ENCODE measurements at regions not wholly inside any gene's neighbourhood (a gene's known extent, or its start where the extent isn't known, plus 50 kb on each side); places are given as distances from the start of the nearest gene placed in this dataset.

GRCh38 chr18:25813110-25813509 is 277.3 kb downstream of the SS18 start:
- DNase-seq (no peak), ATAC-seq (ENCODE audit: low FRiP score) (no peak)
- Histone ChIP-seq H3K27me3 (ENCODE audit: control insufficient read depth in 1 of 2, insufficient read depth in 2 of 2, low read length in 1 of 2) (no peaks in the 10 kb centered on the region), H3K36me3 (ENCODE audit: control insufficient read depth in 1 of 2, insufficient read depth in 2 of 2, low read length in 1 of 2) (no peaks in the 10 kb centered on the region), H3K4me1 (ENCODE audit: control insufficient read depth in 1 of 2, insufficient read depth in 2 of 2, low read length in 2 of 2) (no peaks in the 10 kb centered on the region), H3K4me3 (ENCODE audit: low read length in 2 of 2) (no peak overlapping the region), H3K9me3 (ENCODE audit: control insufficient read depth, low read length) (no peaks in the 10 kb centered on the region), H3K27ac (ENCODE audit: low read depth in 1 of 2, low read length in 2 of 2) (no peak overlapping the region)
- WGBS, 2 donors = 55 to 66% methylated on average over 5 of the region's 5 CpGs
- intact Hi-C loops (cut with DNase I) = no loop called here

GRCh38 chr18:25810736-25811135 is 279.7 kb downstream of the SS18 start:
- no peak for ATAC-seq (ENCODE audit: low FRiP score)
- intact Hi-C loops (cut with DNase I) = no loop called here

DNA sequence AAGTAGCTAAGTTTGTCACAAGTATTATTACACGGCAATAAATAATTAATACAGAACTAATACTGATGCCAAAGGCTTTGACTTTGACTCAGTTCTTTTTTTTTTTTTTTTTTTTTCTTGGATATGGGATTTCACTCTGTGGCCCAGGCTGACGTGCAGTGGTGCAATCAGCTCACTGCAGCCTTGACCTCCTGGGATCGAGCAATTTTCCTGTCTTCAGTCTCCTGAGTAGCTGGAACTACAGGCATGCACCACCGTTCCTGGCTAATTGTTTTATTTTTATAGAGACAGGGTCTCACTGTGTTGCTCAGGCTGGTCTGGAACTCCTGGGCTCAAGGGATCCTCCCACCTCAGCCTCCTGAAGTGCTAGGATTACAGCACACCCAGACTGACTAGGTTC is 284.5 kb downstream of the SS18 start:
- Histone ChIP-seq H3K9me3 (ENCODE audit: control insufficient read depth, low read length) (peaks cover 2% of the 10 kb centered on the region), H3K4me1 (ENCODE audit: control insufficient read depth in 1 of 2, insufficient read depth in 2 of 2, low read length in 2 of 2) (no peaks in the 10 kb centered on the region), H3K27me3 (ENCODE audit: control insufficient read depth in 1 of 2, insufficient read depth in 2 of 2, low read length in 1 of 2) (peaks cover 0 to 2% of the 10 kb centered on the region in 2 donors), H3K4me3 (ENCODE audit: low read length in 2 of 2) (no peak overlapping the region), H3K36me3 (ENCODE audit: control insufficient read depth in 1 of 2, insufficient read depth in 2 of 2, low read length in 1 of 2) (no peaks in the 10 kb centered on the region), H3K27ac (ENCODE audit: low read depth in 1 of 2, low read length in 2 of 2) (no peak overlapping the region)
- 65 to 71% methylated on average over 4 of the region's 4 CpGs for WGBS, 2 donors
- peak; percentile 60 for ATAC-seq (ENCODE audit: low FRiP score)
- intact Hi-C loops (cut with DNase I) = no loop called here
- no peak for DNase-seq

More at GRCh38 chr18:25810736-25811135, 279.7 kb downstream of the SS18 start:
- no peaks in the 10 kb centered on the region for H3K9me3 ChIP-seq (ENCODE audit: control insufficient read depth, low read length)
- WGBS, 2 donors = 86 to 90% methylated on average over 3 of the region's 3 CpGs
- H3K4me1 ChIP-seq (ENCODE audit: control insufficient read depth in 1 of 2, insufficient read depth in 2 of 2, low read length in 2 of 2) = no peaks in the 10 kb centered on the region
- no peak for DNase-seq
- H3K36me3 ChIP-seq (ENCODE audit: control insufficient read depth in 1 of 2, insufficient read depth in 2 of 2, low read length in 1 of 2) = no peaks in the 10 kb centered on the region
- H3K27ac ChIP-seq (ENCODE audit: low read depth in 1 of 2, low read length in 2 of 2) = no peak overlapping the region
- no peaks in the 10 kb centered on the region for H3K27me3 ChIP-seq (ENCODE audit: control insufficient read depth in 1 of 2, insufficient read depth in 2 of 2, low read length in 1 of 2)
- no peak overlapping the region for H3K4me3 ChIP-seq (ENCODE audit: low read length in 2 of 2)

DNA sequence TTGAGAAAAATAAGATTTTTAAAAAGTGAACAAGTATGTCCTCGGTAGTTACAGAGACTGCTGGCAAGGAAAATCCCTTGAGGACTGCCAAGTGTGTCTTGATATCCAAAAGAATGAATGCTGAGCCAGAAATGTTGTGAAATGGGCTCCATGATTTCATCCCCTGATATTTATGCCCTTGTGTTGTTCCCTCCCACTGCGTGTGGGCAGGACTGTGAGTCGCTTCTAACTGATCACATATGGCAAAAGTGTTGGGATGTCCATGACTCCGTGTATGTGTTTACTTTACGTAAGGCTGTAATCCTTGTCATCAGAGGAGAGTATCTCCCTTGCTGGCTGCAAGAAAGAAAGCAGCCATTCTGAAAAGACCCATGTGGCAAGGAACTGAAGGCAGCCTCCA is 285.1 kb downstream of the SS18 start:
- intact Hi-C loops (cut with DNase I) = no loop called here
- DNase-seq (no peak), ATAC-seq (ENCODE audit: low FRiP score) (peak; percentile 75)
- H3K4me1 ChIP-seq (ENCODE audit: control insufficient read depth in 1 of 2, insufficient read depth in 2 of 2, low read length in 2 of 2) = no peaks in the 10 kb centered on the region
- H3K27me3 ChIP-seq (ENCODE audit: control insufficient read depth in 1 of 2, insufficient read depth in 2 of 2, low read length in 1 of 2) = peaks cover 0 to 2% of the 10 kb centered on the region in 2 donors
- 34 to 39% methylated on average over 5 of the region's 5 CpGs for WGBS, 2 donors
- peaks cover 2% of the 10 kb centered on the region for H3K9me3 ChIP-seq (ENCODE audit: control insufficient read depth, low read length)
- no peaks in the 10 kb centered on the region for H3K36me3 ChIP-seq (ENCODE audit: control insufficient read depth in 1 of 2, insufficient read depth in 2 of 2, low read length in 1 of 2)
- no peak overlapping the region for H3K4me3 ChIP-seq (ENCODE audit: low read length in 2 of 2)
- H3K27ac ChIP-seq (ENCODE audit: low read depth in 1 of 2, low read length in 2 of 2) = no peak overlapping the region

DNA sequence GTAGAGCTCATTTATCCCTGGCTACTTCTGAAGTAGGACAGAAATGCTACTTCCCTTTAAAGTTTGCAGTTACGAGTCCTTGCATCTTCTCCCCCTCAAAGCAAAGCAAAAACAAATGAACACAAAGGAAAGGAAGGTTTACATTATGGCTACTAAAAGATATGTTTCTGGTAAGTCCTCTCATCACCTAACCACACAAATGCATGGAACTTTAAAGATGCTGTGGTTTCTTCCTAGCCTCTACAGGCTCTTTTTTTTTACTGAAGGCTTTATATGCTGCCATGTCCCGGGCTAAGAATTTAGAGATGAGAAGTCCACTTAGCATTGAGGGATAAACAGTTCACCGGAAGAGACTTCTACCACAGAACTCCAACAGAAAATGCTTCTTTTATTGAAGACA is 291.2 kb downstream of the SS18 start:
- ATAC-seq (ENCODE audit: low FRiP score) = no peak

DNA sequence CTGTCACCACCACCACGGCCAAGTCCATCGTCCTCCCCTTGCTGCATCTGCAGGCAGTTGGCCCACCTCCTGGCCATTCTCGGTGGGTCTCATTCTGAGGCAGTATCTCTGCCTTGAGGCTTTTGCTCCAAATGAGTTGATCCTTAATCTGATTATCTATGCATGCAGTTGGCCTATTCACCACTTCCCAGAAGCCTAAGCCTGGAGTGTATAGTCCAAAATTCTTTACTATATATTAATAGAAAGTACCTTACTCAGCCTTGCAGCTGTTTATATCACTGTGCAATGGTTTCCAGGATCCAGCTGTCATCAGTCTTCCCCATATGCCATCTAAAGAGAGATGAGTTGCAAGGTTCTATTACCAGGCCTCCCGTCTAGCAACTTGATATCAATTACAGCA is 292.4 kb downstream of the SS18 start:
- H3K27ac ChIP-seq (ENCODE audit: low read depth in 1 of 2, low read length in 2 of 2) = no peak overlapping the region
- no peaks in the 10 kb centered on the region for H3K27me3 ChIP-seq (ENCODE audit: control insufficient read depth in 1 of 2, insufficient read depth in 2 of 2, low read length in 1 of 2)
- no peaks in the 10 kb centered on the region for H3K4me1 ChIP-seq (ENCODE audit: control insufficient read depth in 1 of 2, insufficient read depth in 2 of 2, low read length in 2 of 2)
- H3K36me3 ChIP-seq (ENCODE audit: control insufficient read depth in 1 of 2, insufficient read depth in 2 of 2, low read length in 1 of 2) = no peaks in the 10 kb centered on the region
- 77 to 80% methylated on average over 4 of the region's 4 CpGs for WGBS, 2 donors
- DNase-seq (no peak), ATAC-seq (ENCODE audit: low FRiP score) (no peak)
- intact Hi-C loops (cut with DNase I) = no loop called here
- no peaks in the 10 kb centered on the region for H3K9me3 ChIP-seq (ENCODE audit: control insufficient read depth, low read length)
- H3K4me3 ChIP-seq (ENCODE audit: low read length in 2 of 2) = no peak overlapping the region

More for the DNA sequence above, 291.2 kb downstream of the SS18 start:
- intact Hi-C loops (cut with DNase I) = no loop called here
- H3K4me3 ChIP-seq (ENCODE audit: low read length in 2 of 2) = no peak overlapping the region
- 87 to 90% methylated on average over 3 of the region's 3 CpGs for WGBS, 2 donors
- DNase-seq = no peak
- peaks cover 0 to 2% of the 10 kb centered on the region in 2 donors for H3K27me3 ChIP-seq (ENCODE audit: control insufficient read depth in 1 of 2, insufficient read depth in 2 of 2, low read length in 1 of 2)
- no peak overlapping the region for H3K27ac ChIP-seq (ENCODE audit: low read depth in 1 of 2, low read length in 2 of 2)
- peaks cover 2% of the 10 kb centered on the region for H3K9me3 ChIP-seq (ENCODE audit: control insufficient read depth, low read length)
- no peaks in the 10 kb centered on the region for H3K36me3 ChIP-seq (ENCODE audit: control insufficient read depth in 1 of 2, insufficient read depth in 2 of 2, low read length in 1 of 2)
- no peaks in the 10 kb centered on the region for H3K4me1 ChIP-seq (ENCODE audit: control insufficient read depth in 1 of 2, insufficient read depth in 2 of 2, low read length in 2 of 2)

GRCh38 chr18:25795213-25795612 is 295.2 kb downstream of the SS18 start:
- WGBS, 2 donors = 20 to 36% methylated on average over 10 of the region's 10 CpGs
- Histone ChIP-seq H3K36me3 (ENCODE audit: control insufficient read depth in 1 of 2, insufficient read depth in 2 of 2, low read length in 1 of 2) (no peaks in the 10 kb centered on the region), H3K9me3 (ENCODE audit: control insufficient read depth, low read length) (no peaks in the 10 kb centered on the region), H3K4me1 (ENCODE audit: control insufficient read depth in 1 of 2, insufficient read depth in 2 of 2, low read length in 2 of 2) (no peaks in the 10 kb centered on the region), H3K27me3 (ENCODE audit: control insufficient read depth in 1 of 2, insufficient read depth in 2 of 2, low read length in 1 of 2) (no peaks in the 10 kb centered on the region), H3K27ac (ENCODE audit: low read depth in 1 of 2, low read length in 2 of 2) (no peak overlapping the region), H3K4me3 (ENCODE audit: low read length in 2 of 2) (no peak overlapping the region)
- DNase-seq = no peak
- ATAC-seq (ENCODE audit: low FRiP score) = peak; percentile 38
- intact Hi-C loops (cut with DNase I) = no loop called here

DNA sequence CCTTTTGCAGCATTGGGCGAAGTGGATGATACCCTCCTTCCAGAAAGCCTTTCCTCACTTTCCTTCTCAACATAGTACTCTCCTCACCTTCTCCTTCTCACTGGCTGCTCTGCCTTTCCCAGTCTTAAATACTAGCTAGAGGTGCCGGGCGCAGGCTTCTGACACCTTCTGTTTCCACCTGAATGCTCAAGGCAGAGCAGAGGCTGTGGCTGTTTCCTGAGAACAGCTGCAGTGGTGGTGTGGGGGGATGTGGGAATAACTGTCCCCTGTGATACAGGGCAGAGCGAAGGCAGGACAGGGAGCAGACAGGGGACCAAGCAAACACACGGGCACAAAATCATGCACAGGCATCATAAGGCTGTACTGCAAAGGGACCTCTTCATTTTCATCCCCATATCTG is 303.1 kb downstream of the SS18 start:
- H3K4me3 ChIP-seq (ENCODE audit: low read length in 2 of 2) = no peak overlapping the region
- no peak overlapping the region for H3K27ac ChIP-seq (ENCODE audit: low read depth in 1 of 2, low read length in 2 of 2)
- ATAC-seq (ENCODE audit: low FRiP score) (no peak), DNase-seq (no peak)
- no peaks in the 10 kb centered on the region for H3K27me3 ChIP-seq (ENCODE audit: control insufficient read depth in 1 of 2, insufficient read depth in 2 of 2, low read length in 1 of 2)
- no peaks in the 10 kb centered on the region for H3K9me3 ChIP-seq (ENCODE audit: control insufficient read depth, low read length)
- H3K36me3 ChIP-seq (ENCODE audit: control insufficient read depth in 1 of 2, insufficient read depth in 2 of 2, low read length in 1 of 2) = no peaks in the 10 kb centered on the region
- intact Hi-C loops (cut with DNase I) = no loop called here
- WGBS, 2 donors = 82 to 86% methylated on average over 5 of the region's 5 CpGs
- H3K4me1 ChIP-seq (ENCODE audit: control insufficient read depth in 1 of 2, insufficient read depth in 2 of 2, low read length in 2 of 2) = no peaks in the 10 kb centered on the region

GRCh38 chr18:25786758-25787157 is 303.7 kb downstream of the SS18 start:
- 67 to 88% methylated on average over 2 of the region's 2 CpGs for WGBS, 2 donors
- intact Hi-C loops (cut with DNase I) = no loop called here
- Histone ChIP-seq H3K9me3 (ENCODE audit: control insufficient read depth, low read length) (no peaks in the 10 kb centered on the region), H3K36me3 (ENCODE audit: control insufficient read depth in 1 of 2, insufficient read depth in 2 of 2, low read length in 1 of 2) (no peaks in the 10 kb centered on the region), H3K27ac (ENCODE audit: low read depth in 1 of 2, low read length in 2 of 2) (no peak overlapping the region), H3K4me1 (ENCODE audit: control insufficient read depth in 1 of 2, insufficient read depth in 2 of 2, low read length in 2 of 2) (no peaks in the 10 kb centered on the region), H3K4me3 (ENCODE audit: low read length in 2 of 2) (no peak overlapping the region), H3K27me3 (ENCODE audit: control insufficient read depth in 1 of 2, insufficient read depth in 2 of 2, low read length in 1 of 2) (no peaks in the 10 kb centered on the region)
- DNase-seq (no peak), ATAC-seq (ENCODE audit: low FRiP score) (no peak)
